ENCODE measurements at regions not wholly inside any gene's neighbourhood (a gene's known extent, or its start where the extent isn't known, plus 50 kb on each side); places are given as distances from the start of the nearest gene placed in this dataset.

GRCh38 chr4:141499261-141499853 is 137.0 kb upstream of the IL15 start:
- no peaks in the 10 kb centered on the region for H3K36me3 ChIP-seq (ENCODE audit: insufficient read depth, insufficient read length, low read length)
- no peaks in the 10 kb centered on the region for H3K4me1 ChIP-seq (ENCODE audit: insufficient read depth, insufficient read length)
- no peak for TF ChIP-seq SUZ12 (IDR thresholded peaks at IDR 0.05; ENCODE audit: extremely low read depth, insufficient read depth, insufficient read length)
- TF ChIP-seq YY1 (IDR thresholded peaks at IDR 0.05; ENCODE audit: insufficient read depth, insufficient read length) = no peak
- no peak for TF ChIP-seq ZNF274 (IDR thresholded peaks at IDR 0.05; ENCODE audit: low read depth, low read length)
- no peaks in the 10 kb centered on the region for H3K27me3 ChIP-seq (ENCODE audit: insufficient read depth, insufficient read length)
- H3K9me3 ChIP-seq (ENCODE audit: insufficient read depth, low read length) = no peaks in the 10 kb centered on the region
- H3K4me3 ChIP-seq (ENCODE audit: insufficient read length, low read depth) = no peak overlapping the region
- DNase-seq (ENCODE audit: low read depth, low spot score) = no peak
- H3K9ac ChIP-seq (ENCODE audit: insufficient read length, low read depth) = no peak overlapping the region

GRCh38 chr4:141501395-141501794 is 135.0 kb upstream of the IL15 start:
- Histone ChIP-seq H3K27me3 (ENCODE audit: insufficient read depth, insufficient read length) (no peaks in the 10 kb centered on the region), H3K4me3 (ENCODE audit: insufficient read length, low read depth) (no peak overlapping the region), H3K4me1 (ENCODE audit: insufficient read depth, insufficient read length) (no peaks in the 10 kb centered on the region), H3K36me3 (ENCODE audit: insufficient read depth, insufficient read length, low read length) (no peaks in the 10 kb centered on the region), H3K9ac (ENCODE audit: insufficient read length, low read depth) (no peak overlapping the region), H3K9me3 (ENCODE audit: insufficient read depth, low read length) (no peaks in the 10 kb centered on the region)
- TF ChIP-seq SUZ12 (IDR thresholded peaks at IDR 0.05; ENCODE audit: extremely low read depth, insufficient read depth, insufficient read length) (no peak), ZNF274 (IDR thresholded peaks at IDR 0.05; ENCODE audit: low read depth, low read length) (no peak), YY1 (IDR thresholded peaks at IDR 0.05; ENCODE audit: insufficient read depth, insufficient read length) (no peak)
- DNase-seq (ENCODE audit: low read depth, low spot score) = no peak

GRCh38 chr4:141501931-141502330 is 134.5 kb upstream of the IL15 start:
- H3K9me3 ChIP-seq (ENCODE audit: insufficient read depth, low read length) = no peaks in the 10 kb centered on the region
- TF ChIP-seq SUZ12 (IDR thresholded peaks at IDR 0.05; ENCODE audit: extremely low read depth, insufficient read depth, insufficient read length) (no peak), YY1 (IDR thresholded peaks at IDR 0.05; ENCODE audit: insufficient read depth, insufficient read length) (no peak)
- no peak overlapping the region for H3K9ac ChIP-seq (ENCODE audit: insufficient read length, low read depth)
- no peaks in the 10 kb centered on the region for H3K4me1 ChIP-seq (ENCODE audit: insufficient read depth, insufficient read length)
- H3K4me3 ChIP-seq (ENCODE audit: insufficient read length, low read depth) = no peak overlapping the region
- no peak for DNase-seq (ENCODE audit: low read depth, low spot score)
- H3K27me3 ChIP-seq (ENCODE audit: insufficient read depth, insufficient read length) = no peaks in the 10 kb centered on the region
- H3K36me3 ChIP-seq (ENCODE audit: insufficient read depth, insufficient read length, low read length) = no peaks in the 10 kb centered on the region

- TF ChIP-seq YY1 (IDR thresholded peaks at IDR 0.05; ENCODE audit: insufficient read depth, insufficient read length) (no peak), SUZ12 (IDR thresholded peaks at IDR 0.05; ENCODE audit: extremely low read depth, insufficient read depth, insufficient read length) (no peak), ZNF274 (IDR thresholded peaks at IDR 0.05; ENCODE audit: low read depth, low read length) (no peak)
- no peak overlapping the region for H3K9ac ChIP-seq (ENCODE audit: insufficient read length, low read depth)
- no peak for DNase-seq (ENCODE audit: low read depth, low spot score)
- no peaks in the 10 kb centered on the region for H3K4me1 ChIP-seq (ENCODE audit: insufficient read depth, insufficient read length)
- H3K9me3 ChIP-seq (ENCODE audit: insufficient read depth, low read length) = no peaks in the 10 kb centered on the region
- no peaks in the 10 kb centered on the region for H3K36me3 ChIP-seq (ENCODE audit: insufficient read depth, insufficient read length, low read length)
- no peak overlapping the region for H3K4me3 ChIP-seq (ENCODE audit: insufficient read length, low read depth)
- no peaks in the 10 kb centered on the region for H3K27me3 ChIP-seq (ENCODE audit: insufficient read depth, insufficient read length)
These were observed 133.6 kb upstream of the IL15 start for GRCh38 chr4:141502755-141503154.

GRCh38 chr4:141503260-141503659 is 133.1 kb upstream of the IL15 start:
- H3K9ac ChIP-seq (ENCODE audit: insufficient read length, low read depth) = no peak overlapping the region
- no peaks in the 10 kb centered on the region for H3K9me3 ChIP-seq (ENCODE audit: insufficient read depth, low read length)
- no peak overlapping the region for H3K4me3 ChIP-seq (ENCODE audit: insufficient read length, low read depth)
- no peak for TF ChIP-seq YY1 (IDR thresholded peaks at IDR 0.05; ENCODE audit: insufficient read depth, insufficient read length)
- no peak for TF ChIP-seq SUZ12 (IDR thresholded peaks at IDR 0.05; ENCODE audit: extremely low read depth, insufficient read depth, insufficient read length)
- TF ChIP-seq ZNF274 (IDR thresholded peaks at IDR 0.05; ENCODE audit: low read depth, low read length) = no peak
- no peaks in the 10 kb centered on the region for H3K27me3 ChIP-seq (ENCODE audit: insufficient read depth, insufficient read length)
- H3K4me1 ChIP-seq (ENCODE audit: insufficient read depth, insufficient read length) = no peaks in the 10 kb centered on the region
- DNase-seq (ENCODE audit: low read depth, low spot score) = no peak
- no peaks in the 10 kb centered on the region for H3K36me3 ChIP-seq (ENCODE audit: insufficient read depth, insufficient read length, low read length)

- H3K9ac ChIP-seq (ENCODE audit: insufficient read length, low read depth) = no peak overlapping the region
- no peaks in the 10 kb centered on the region for H3K4me1 ChIP-seq (ENCODE audit: insufficient read depth, insufficient read length)
- peaks cover 5% of the 10 kb centered on the region; the same call in 1 of the 2 replicates for H3K9me3 ChIP-seq (ENCODE audit: insufficient read depth, low read length)
- no peak for DNase-seq (ENCODE audit: low read depth, low spot score)
- no peaks in the 10 kb centered on the region for H3K36me3 ChIP-seq (ENCODE audit: insufficient read depth, insufficient read length, low read length)
- H3K4me3 ChIP-seq (ENCODE audit: insufficient read length, low read depth) = no peak overlapping the region
- TF ChIP-seq YY1 (IDR thresholded peaks at IDR 0.05; ENCODE audit: insufficient read depth, insufficient read length) (no peak), ZNF274 (IDR thresholded peaks at IDR 0.05; ENCODE audit: low read depth, low read length) (no peak), SUZ12 (IDR thresholded peaks at IDR 0.05; ENCODE audit: extremely low read depth, insufficient read depth, insufficient read length) (no peak)
- no peaks in the 10 kb centered on the region for H3K27me3 ChIP-seq (ENCODE audit: insufficient read depth, insufficient read length)
These were observed 125.3 kb upstream of the IL15 start for GRCh38 chr4:141511055-141511454.

GRCh38 chr4:141513866-141514265 is 122.5 kb upstream of the IL15 start:
- no peak for TF ChIP-seq YY1 (IDR thresholded peaks at IDR 0.05; ENCODE audit: insufficient read depth, insufficient read length)
- Histone ChIP-seq H3K9me3 (ENCODE audit: insufficient read depth, low read length) (peaks cover 5% of the 10 kb centered on the region; the same call in 1 of the 2 replicates), H3K9ac (ENCODE audit: insufficient read length, low read depth) (no peak overlapping the region), H3K36me3 (ENCODE audit: insufficient read depth, insufficient read length, low read length) (no peaks in the 10 kb centered on the region), H3K27me3 (ENCODE audit: insufficient read depth, insufficient read length) (no peaks in the 10 kb centered on the region), H3K4me3 (ENCODE audit: insufficient read length, low read depth) (no peak overlapping the region), H3K4me1 (ENCODE audit: insufficient read depth, insufficient read length) (no peaks in the 10 kb centered on the region)
- DNase-seq (ENCODE audit: low read depth, low spot score) = no peak

Data from NT2/D1 (cell line).